NCI-H1694 treated with DMSO at 0.1 percent for 48 hours (cell line): ENCODE measurements at regions not wholly inside any gene's neighbourhood (a gene's known extent, or its start where the extent isn't known, plus 50 kb on each side); places are given as distances from the start of the nearest gene placed in this dataset.
"Not testable (repeated sequence)": the region's sequence is repeated elsewhere in the genome, so short reads cannot be mapped to it uniquely, and the experiment has no call there.

Experiments
- DNase-seq: peaks from one replicate; lab custom pipeline; 2025; lab: John Stamatoyannopoulos, UW

GRCh38 chr5:25764733-25765132 lies 1120.0 kb upstream of the CDH10 start:
- no peak for DNase-seq

GRCh38 chr5:25763781-25764180 lies 1119.0 kb upstream of the CDH10 start:
- no peak for DNase-seq

- DNase-seq = no peak
Observed at GRCh38 chr5:25754895-25755294, 1110.1 kb upstream of the CDH10 start.

GRCh38 chr5:25744908-25745307 lies 1100.1 kb upstream of the CDH10 start:
- DNase-seq = no peak

GRCh38 chr5:25716680-25717079 lies 1071.9 kb upstream of the CDH10 start:
- DNase-seq = no peak

- DNase-seq = no peak
Observed at GRCh38 chr5:25713259-25713658, 1068.5 kb upstream of the CDH10 start.

GRCh38 chr5:25707093-25707492 lies 1062.3 kb upstream of the CDH10 start:
- no peak for DNase-seq

GRCh38 chr5:25701936-25702335 lies 1057.2 kb upstream of the CDH10 start:
- no peak for DNase-seq

GRCh38 chr5:25694801-25695200 lies 1050.0 kb upstream of the CDH10 start:
- DNase-seq = no peak

- DNase-seq = no peak
Observed at GRCh38 chr5:25688156-25688555, 1043.4 kb upstream of the CDH10 start.

- DNase-seq = no peak
Observed at GRCh38 chr5:25669645-25670401, 1025.0 kb upstream of the CDH10 start.

- DNase-seq = no peak
Observed at GRCh38 chr5:25662610-25663009, 1017.8 kb upstream of the CDH10 start.

- not testable (repeated sequence) for DNase-seq
Observed at GRCh38 chr5:25650316-25650715, 1005.5 kb upstream of the CDH10 start.

- no peak for DNase-seq
Observed at GRCh38 chr5:25649628-25650265, 1005.0 kb upstream of the CDH10 start.

GRCh38 chr5:25646421-25647341 lies 1001.9 kb upstream of the CDH10 start:
- no peak for DNase-seq

- no peak for DNase-seq
Observed at GRCh38 chr5:25641124-25641523, 996.3 kb upstream of the CDH10 start.

- DNase-seq = no peak
Observed at GRCh38 chr5:25619273-25619672, 974.5 kb upstream of the CDH10 start.

GRCh38 chr5:25618821-25619220 lies 974.0 kb upstream of the CDH10 start:
- DNase-seq = no peak

GRCh38 chr5:25614466-25614865 lies 969.7 kb upstream of the CDH10 start:
- DNase-seq = no peak

- DNase-seq = no peak
Observed at GRCh38 chr5:25604681-25605080, 959.9 kb upstream of the CDH10 start.

GRCh38 chr5:25579111-25579510 lies 934.3 kb upstream of the CDH10 start:
- DNase-seq = no peak

- no peak for DNase-seq
Observed at GRCh38 chr5:25573691-25574090, 928.9 kb upstream of the CDH10 start.
